Smooth muscle cell (in vitro differentiated cells): ENCODE measurements at regions not wholly inside any gene's neighbourhood (a gene's known extent, or its start where the extent isn't known, plus 50 kb on each side); places are given as distances from the start of the nearest gene placed in this dataset.

Source experiments
- DNase-seq: peaks from one replicate; lab custom pipeline; 2025; ENCODE audit not compliant: unreplicated experiment; lab: John Stamatoyannopoulos, UW
- H2AFZ ChIP-seq: fragments of 200-600 bp; sonication (generic); 2 replicates; pipeline ENCODE4 v1.6.0; 2016; ENCODE audit warnings: antibody characterized with exemption, low read depth, mild to moderate bottlenecking
- H3F3A ChIP-seq: fragments of 200-600 bp; sonication (generic); 2 replicates; pipeline ENCODE4 v1.6.0; 2017; ENCODE audit warnings: antibody characterized with exemption, low read depth
- H3K27ac ChIP-seq: fragments of 200-600 bp; sonication (generic); 2 replicates; pipeline ENCODE4 v1.5.1; 2016; ENCODE audit warnings: low read depth, mild to moderate bottlenecking
- H3K27me3 ChIP-seq: fragments of 200-600 bp; sonication (generic); 2 replicates; pipeline ENCODE4 v1.6.1; 2016; ENCODE audit warnings: low read depth, mild to moderate bottlenecking
- H3K36me3 ChIP-seq: fragments of 200-600 bp; sonication (generic); 2 replicates; pipeline ENCODE4 v1.5.1; 2016; ENCODE audit warnings: low read depth
- H3K4me1 ChIP-seq: fragments of 200-600 bp; sonication (generic); 2 replicates; pipeline ENCODE4 v1.5.1; 2016; ENCODE audit warnings: low read depth
- H3K4me2 ChIP-seq: fragments of 200-600 bp; sonication (generic); 2 replicates; pipeline ENCODE4 v1.6.0; 2016; ENCODE audit warnings: mild to moderate bottlenecking
- H3K4me3 ChIP-seq: fragments of 200-600 bp; sonication (generic); 2 replicates; pipeline ENCODE4 v1.5.1; 2016; ENCODE audit warnings: mild to moderate bottlenecking
- H3K79me2 ChIP-seq: fragments of 200-600 bp; sonication (generic); 2 replicates; pipeline ENCODE4 v1.6.0; 2016; ENCODE audit warnings: low read depth, mild to moderate bottlenecking
- H3K9ac ChIP-seq: fragments of 200-600 bp; sonication (generic); 2 replicates; pipeline ENCODE4 v1.6.0; 2016; ENCODE audit warnings: low read depth
- H3K9me3 ChIP-seq: fragments of 200-600 bp; sonication (generic); replicated peaks from 2 replicates; pipeline ENCODE4 v1.5.1; 2016; ENCODE audit warnings: low read depth
- H4K20me1 ChIP-seq: fragments of 200-600 bp; sonication (generic); 2 replicates; pipeline ENCODE4 v1.6.0; 2016; ENCODE audit warnings: low read depth
- CTCF ChIP-seq: fragments of 200-600 bp; sonication (generic); IDR thresholded peaks from 2 replicates; pipeline ENCODE4 v1.5.1; 2017; ENCODE audit warnings: borderline replicate concordance, mild to moderate bottlenecking, antibody characterized with exemption; ENCODE audit not compliant: insufficient read depth, poor library complexity, severe bottlenecking
- WGBS: methylation state at CpG from one replicate; pipeline ENCODE4 v1.1.7; 2016; ENCODE audit warnings: low lambda C conversion rate; 5-methylcytosine and 5-hydroxymethylcytosine counted together

- Histone ChIP-seq H2AFZ (no peak overlapping the region), H3K36me3 (no peaks in the 10 kb centered on the region), H4K20me1 (no peaks in the 10 kb centered on the region), H3K9me3 (no peaks in the 10 kb centered on the region), H3K4me3 (no peak overlapping the region), H3K27ac (peak overlapping the region; percentile 37), H3K27me3 (no peaks in the 10 kb centered on the region), H3K79me2 (no peaks in the 10 kb centered on the region), H3K4me2 (peak overlapping the region; percentile 3), H3K9ac (no peak overlapping the region), H3K4me1 (no peaks in the 10 kb centered on the region), H3F3A (no peaks in the 10 kb centered on the region)
- no peak for TF ChIP-seq CTCF
- 83% methylated on average over 5 of the region's 5 CpGs for WGBS
- DNase-seq: no peak
Measured at GRCh38 chr4:11155208-11155867, 273.4 kb downstream of the HS3ST1 start.

GRCh38 chr4:11153171-11153750 lies 275.4 kb downstream of the HS3ST1 start:
- Histone ChIP-seq H3K36me3 (no peaks in the 10 kb centered on the region), H3K4me1 (no peaks in the 10 kb centered on the region), H4K20me1 (no peaks in the 10 kb centered on the region), H3K79me2 (no peaks in the 10 kb centered on the region), H3F3A (no peaks in the 10 kb centered on the region), H3K4me3 (no peak overlapping the region), H3K9ac (no peak overlapping the region), H3K4me2 (no peak overlapping the region), H2AFZ (no peak overlapping the region), H3K27ac (no peak overlapping the region), H3K9me3 (no peaks in the 10 kb centered on the region), H3K27me3 (no peaks in the 10 kb centered on the region)
- 17% methylated on average over 3 of the region's 3 CpGs for WGBS
- DNase-seq: no peak
- TF ChIP-seq CTCF: no peak

- H3K4me1 ChIP-seq: no peaks in the 10 kb centered on the region
- H3K9me3 ChIP-seq: no peaks in the 10 kb centered on the region
- TF ChIP-seq CTCF: no peak
- no peak overlapping the region for H3K9ac ChIP-seq
- no peaks in the 10 kb centered on the region for H3K79me2 ChIP-seq
- H3K36me3 ChIP-seq: no peaks in the 10 kb centered on the region
- H3K27me3 ChIP-seq: no peaks in the 10 kb centered on the region
- no peak for DNase-seq
- no peak overlapping the region for H3K4me2 ChIP-seq
- H2AFZ ChIP-seq: no peak overlapping the region
- H4K20me1 ChIP-seq: no peaks in the 10 kb centered on the region
- 51% methylated on average over 2 of the region's 2 CpGs for WGBS
- H3F3A ChIP-seq: no peaks in the 10 kb centered on the region
- H3K27ac ChIP-seq: no peak overlapping the region
- H3K4me3 ChIP-seq: no peak overlapping the region
Measured at GRCh38 chr4:11152684-11153083, 276.0 kb downstream of the HS3ST1 start.

GRCh38 chr4:11151500-11151899 lies 277.2 kb downstream of the HS3ST1 start:
- no peaks in the 10 kb centered on the region for H3K79me2 ChIP-seq
- H3K9me3 ChIP-seq: no peaks in the 10 kb centered on the region
- H3F3A ChIP-seq: no peaks in the 10 kb centered on the region
- H3K9ac ChIP-seq: no peak overlapping the region
- no peak overlapping the region for H3K27ac ChIP-seq
- no peak overlapping the region for H2AFZ ChIP-seq
- H3K4me2 ChIP-seq: no peak overlapping the region
- H3K4me3 ChIP-seq: no peak overlapping the region
- no peaks in the 10 kb centered on the region for H3K27me3 ChIP-seq
- no peak for DNase-seq
- TF ChIP-seq CTCF: no peak
- H4K20me1 ChIP-seq: no peaks in the 10 kb centered on the region
- no peaks in the 10 kb centered on the region for H3K36me3 ChIP-seq
- no peaks in the 10 kb centered on the region for H3K4me1 ChIP-seq
- 90% methylated on average over 5 of the region's 5 CpGs for WGBS
